HG03097 (cell line): ENCODE measurements at regions not wholly inside any gene's neighbourhood (a gene's known extent, or its start where the extent isn't known, plus 50 kb on each side); places are given as distances from the start of the nearest gene placed in this dataset.
"Not testable (repeated sequence)": the region's sequence is repeated elsewhere in the genome, so short reads cannot be mapped to it uniquely, and the experiment has no call there.

Source experiments
- ATAC-seq: cut with Tn5 transposase; IDR thresholded peaks from one replicate; pipeline ENCODE4 v1.9.1; 2021; ENCODE audit not compliant: unreplicated experiment, low FRiP score

DNA sequence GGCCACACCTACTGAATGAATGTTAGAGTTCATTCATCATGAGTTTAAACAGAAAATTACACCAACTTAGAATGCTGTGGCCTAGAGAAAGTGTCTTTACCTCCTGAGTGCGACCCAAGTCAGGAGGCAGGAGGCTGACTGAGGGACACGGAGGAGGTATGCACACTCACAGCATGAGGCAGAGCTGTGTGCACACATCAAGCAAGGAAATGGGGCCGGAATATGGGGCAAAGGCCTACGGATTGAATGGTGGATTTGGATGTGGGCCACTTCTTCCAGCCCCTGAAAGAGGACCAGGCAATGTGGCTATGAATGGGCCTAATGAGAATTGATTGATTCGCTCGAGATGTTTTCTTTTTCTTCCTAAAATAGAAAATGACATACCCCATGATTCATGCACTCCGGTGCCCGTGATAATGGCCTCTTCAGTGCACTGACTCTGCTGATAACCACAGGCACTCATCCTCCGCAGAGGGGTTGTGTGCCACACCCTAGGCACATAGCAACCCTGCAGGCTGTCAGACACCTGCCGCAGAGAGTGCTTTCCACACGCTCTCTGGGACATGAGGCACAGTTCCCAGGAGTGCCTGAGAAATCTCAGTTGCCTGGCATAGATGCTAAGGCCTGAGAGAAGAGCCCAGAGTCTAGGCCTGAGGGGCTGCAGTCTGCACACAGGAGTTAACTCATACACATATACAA, 155.5 kb downstream of the GLUL start:
- ATAC-seq = no peak

DNA sequence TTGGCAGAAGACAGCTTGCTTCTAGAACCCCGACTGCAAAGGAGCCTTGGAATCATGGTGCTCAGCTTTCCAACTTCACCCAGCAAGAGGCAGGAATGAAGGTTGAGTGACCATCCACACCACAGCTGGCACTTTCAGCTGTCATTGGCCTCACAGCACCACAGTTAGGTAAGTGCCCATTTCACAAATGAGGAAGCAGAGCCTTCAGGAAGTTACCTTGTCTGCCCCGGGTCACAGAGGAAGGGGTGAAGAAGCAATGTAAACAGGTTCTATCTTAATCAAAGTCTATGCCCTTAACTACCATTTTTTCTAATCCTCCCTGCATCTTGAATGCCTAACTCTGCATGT, 156.0 kb downstream of the GLUL start:
- ATAC-seq = no peak

DNA sequence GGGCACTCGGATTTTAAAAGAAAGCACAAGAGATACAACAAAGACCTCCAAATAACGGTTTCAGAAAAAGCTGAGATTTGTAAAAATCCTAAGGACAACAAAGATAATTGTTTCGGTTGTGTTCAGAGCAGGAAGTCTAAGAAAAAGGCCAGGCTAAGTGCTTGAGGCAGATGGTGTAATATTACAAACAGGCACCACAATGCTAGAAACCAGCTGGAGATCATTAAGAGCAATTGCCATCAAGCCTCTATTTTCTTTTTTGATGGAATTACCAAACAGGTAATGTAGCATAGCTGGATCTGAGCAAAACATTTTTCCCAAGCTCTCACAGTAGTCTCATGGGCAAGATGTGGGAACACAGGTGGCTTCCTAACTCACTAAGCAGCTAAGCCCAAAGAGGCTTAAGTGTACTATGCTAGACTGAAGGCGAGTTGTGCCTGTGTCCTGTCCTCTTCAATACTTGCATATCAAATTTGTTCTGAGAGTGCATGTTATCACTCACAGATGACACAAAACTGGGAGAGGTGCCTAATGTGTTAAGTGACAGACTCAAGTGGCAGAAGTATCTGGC, 161.6 kb downstream of the GLUL start:
- ATAC-seq = no peak

DNA sequence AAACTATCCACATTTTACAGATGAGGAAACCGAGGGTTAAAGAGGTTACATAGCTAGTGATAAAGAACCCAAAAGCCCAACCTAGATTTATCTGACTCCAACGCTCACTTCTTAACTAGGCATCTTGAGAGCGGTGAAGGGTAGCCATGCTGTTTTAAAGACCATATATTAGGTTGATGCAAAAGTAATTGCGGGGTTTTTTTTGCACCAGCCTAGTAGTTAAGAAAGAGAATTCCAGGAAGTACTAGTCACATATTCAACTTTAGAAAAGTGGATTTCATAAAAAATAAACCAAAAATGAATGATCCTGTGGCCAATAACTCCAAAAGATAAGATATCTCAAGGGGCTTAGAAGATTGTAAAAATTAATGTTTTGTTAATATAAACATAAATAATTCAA, 162.1 kb downstream of the GLUL start:
- no peak for ATAC-seq

DNA sequence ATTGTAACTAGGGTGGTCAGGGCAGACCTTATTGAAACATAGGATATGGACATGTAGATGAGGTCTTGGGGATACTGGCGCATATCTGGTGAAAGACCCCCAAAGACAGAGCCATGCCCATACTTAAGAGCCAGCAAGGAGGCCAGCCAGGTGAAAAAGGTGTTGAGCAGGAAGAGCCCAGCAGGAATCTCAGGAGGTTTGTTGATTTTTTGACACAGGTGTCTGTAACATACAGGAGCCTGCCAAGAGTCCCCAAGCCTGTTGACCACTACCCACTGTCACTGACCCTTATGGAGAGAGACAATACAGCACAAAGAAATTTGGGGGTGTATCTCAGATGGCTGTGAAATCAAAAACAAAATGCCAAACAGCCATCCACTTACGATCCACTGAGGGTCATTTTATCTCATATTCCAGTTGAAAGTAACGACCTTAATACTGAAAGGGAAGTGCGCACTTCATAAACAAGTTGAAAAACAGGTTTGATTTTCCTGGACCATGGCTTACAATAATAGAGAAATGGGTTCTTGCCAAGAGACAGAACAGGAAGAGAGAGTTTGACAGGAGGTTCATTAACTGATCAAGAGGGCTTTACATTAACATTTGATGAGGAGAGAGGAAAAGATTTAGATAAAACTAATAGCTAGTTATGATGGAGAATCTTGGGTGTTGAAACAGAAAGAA, 163.6 kb downstream of the GLUL start:
- ATAC-seq = no peak

DNA sequence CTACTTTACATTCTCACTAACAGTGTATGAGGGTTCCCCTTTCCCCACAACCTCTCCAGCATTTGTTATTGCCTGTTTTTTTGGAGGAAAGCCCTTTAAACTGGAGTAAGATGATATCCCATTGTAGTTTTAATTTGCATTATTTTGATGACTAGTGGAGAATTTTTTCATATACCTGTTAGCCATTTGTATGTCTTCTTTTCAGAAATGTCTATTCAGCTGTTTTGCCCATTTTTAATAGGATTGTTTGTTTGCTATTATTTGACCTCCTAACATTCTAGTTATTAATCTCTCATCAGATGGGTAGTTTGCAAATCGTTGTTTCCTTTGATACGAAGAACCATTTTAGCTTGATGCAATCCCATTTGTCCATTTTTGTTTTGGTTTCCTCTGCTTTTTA, 165.0 kb downstream of the GLUL start:
- ATAC-seq = no peak

DNA sequence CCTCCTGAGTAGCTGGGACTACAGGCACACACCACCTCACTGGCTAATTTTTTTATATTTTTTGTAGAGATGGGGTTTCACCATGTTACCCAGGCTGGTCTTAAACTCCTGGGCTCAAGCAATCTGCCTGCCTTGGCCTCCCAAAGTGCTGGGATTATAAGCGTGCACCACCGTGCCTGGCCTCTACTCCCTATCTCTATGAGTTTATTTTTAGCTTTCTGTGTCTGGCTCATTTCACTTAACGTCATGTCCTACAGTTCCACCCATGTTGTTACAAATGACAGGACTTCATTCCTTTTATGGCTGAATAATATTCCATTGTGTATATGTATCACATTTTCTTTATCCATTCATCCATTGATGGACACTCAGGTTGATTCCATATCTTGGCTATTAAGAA, 164.2 kb upstream of the ZNF648 start:
- not testable (repeated sequence) for ATAC-seq

DNA sequence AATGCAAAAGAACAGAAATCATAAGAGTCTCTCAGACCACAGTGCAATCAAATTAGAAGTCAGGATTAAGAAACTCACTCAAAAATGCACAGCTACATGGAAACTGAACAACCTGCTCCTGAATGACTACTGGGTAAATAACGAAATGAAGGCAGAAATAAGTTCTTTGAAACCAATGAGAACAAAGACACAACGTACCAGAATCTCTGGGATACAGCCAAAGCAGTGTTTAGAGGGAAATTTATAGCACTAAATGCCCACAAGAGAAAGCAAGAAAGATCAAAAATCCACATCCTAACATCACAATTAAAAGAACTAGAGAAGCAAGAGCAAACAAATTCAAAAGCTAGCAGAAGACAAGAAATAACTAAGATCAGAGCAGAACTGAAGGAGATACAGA, 160.5 kb upstream of the ZNF648 start:
- ATAC-seq = not testable (repeated sequence)

DNA sequence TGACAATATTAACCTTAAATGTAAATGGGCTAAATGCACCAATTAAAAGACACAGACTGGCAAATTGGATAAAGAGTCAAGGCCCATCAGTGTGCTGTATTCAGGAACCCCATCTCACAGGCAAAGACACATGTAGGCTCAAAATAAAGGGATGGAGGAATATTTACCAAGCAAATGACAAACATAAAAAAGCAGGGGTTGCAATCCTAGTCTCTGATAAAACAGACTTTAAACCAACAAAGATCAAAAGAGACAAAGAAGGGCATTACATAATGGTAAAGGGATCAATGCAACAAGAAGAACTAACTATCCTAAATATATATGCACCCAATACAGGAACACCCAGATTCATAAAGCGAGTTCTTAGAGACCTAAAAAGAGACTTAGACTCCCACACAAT, 159.9 kb upstream of the ZNF648 start:
- ATAC-seq = not testable (repeated sequence)

DNA sequence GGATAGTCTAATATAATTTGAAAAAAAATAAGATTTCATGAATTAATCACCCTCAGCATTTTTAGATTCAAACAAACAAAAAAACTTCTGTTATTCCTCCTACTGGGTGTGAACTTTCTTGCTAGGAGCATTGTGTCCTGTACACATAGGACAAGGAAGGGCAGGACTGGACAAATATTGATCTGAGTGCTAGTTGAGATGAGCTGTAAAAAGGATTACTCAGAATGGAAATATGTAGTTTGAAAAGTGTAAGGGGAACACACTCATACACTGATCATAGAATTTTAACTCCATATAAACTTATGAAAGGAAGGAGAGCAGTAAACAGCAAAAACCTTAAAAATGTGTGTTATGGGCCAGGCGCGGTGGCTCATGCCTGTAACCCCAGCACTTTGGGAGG, 156.5 kb upstream of the ZNF648 start:
- no peak for ATAC-seq

DNA sequence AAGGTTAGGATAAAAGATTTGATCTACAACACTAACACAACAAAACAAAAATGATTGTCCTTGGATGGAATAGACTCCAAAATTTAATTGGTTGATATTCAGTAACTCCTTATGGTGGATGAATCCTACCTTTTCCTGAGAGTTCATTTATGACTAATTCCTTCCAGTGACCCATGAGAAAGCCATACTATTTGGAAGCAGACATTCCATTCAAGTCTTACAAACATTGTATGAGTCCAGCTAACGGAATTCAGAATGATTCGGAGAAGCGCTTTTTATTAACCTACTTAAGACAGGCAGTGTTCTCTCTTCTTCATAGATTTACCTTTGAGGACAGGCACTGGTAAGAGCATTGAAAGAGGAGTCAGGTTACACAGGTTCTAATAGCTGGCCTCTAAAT, 155.6 kb upstream of the ZNF648 start:
- no peak for ATAC-seq

DNA sequence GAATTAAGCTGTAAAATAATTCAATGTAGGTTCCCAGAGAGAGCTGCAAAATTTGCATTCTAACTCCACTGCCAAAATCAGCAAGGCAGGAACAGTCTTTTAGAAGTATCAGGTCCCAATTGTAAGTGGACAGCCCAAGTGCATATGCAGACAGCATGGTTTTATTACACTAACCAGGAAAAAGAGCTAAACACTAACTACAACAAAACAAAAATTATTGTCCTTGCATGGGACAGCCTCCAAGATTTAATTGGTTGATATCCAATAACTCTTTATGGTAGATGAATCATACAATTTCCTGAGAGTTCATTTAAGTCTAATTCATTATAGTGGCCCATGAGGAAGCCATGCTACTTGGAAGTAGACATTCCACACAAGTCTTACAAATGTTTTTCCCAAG, 154.3 kb upstream of the ZNF648 start:
- ATAC-seq = no peak

DNA sequence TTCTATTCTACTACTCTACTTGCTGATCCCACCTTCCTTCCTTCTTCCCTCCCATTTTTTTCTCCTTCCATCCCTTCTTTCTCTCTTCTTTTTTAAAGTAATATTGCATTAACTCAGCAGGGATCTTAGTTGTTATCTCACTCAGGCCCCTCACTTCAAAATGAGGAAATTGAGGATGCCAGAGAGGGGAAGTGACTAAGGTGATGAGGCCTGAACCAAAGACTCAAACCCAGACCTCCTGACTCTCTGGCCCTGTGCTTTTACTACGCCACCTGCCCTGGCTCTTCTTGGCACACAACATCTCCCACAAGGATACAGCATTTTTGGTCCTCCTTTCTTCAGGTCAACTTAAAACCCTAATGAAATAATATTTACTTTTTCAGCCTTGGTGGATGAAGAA, 151.7 kb upstream of the ZNF648 start:
- ATAC-seq = no peak

DNA sequence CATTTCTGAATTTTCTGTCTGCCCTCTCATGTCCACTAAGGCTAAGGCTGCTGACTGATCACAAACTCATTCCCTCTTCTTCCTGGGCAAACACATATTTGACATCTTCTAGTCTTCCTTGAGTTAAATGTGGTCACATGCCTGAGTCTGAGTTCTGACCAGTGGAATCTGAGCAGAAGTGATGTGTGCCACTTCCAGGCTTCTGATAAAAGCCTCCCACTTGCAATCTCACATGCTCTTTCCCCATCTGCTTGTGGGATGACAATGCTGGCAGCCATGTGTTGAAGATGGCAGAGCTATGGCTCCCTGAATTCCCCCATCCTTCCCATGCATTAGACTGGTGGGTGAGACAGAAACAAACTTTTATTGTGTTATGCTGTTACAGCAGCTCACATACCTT, 149.9 kb upstream of the ZNF648 start:
- no peak for ATAC-seq

DNA sequence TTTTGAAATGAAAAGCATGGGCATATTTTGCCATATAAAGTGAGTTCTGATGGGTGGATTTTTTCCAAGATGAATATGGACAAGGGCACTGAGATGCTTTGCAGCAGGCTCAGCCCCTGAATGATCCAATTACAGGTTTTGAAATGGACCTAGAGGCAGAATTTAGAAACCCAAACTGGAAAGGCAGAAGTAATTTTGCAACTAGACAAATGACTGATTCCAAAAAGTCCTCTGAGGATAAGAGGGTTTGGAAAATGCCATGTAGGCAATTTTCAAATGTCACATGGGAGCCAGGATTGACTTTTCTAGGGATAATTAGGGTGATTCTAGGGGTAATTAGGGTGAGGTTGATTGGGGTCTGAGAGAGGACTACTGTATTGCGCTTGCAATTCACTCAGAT, 148.9 kb upstream of the ZNF648 start:
- ATAC-seq = no peak

DNA sequence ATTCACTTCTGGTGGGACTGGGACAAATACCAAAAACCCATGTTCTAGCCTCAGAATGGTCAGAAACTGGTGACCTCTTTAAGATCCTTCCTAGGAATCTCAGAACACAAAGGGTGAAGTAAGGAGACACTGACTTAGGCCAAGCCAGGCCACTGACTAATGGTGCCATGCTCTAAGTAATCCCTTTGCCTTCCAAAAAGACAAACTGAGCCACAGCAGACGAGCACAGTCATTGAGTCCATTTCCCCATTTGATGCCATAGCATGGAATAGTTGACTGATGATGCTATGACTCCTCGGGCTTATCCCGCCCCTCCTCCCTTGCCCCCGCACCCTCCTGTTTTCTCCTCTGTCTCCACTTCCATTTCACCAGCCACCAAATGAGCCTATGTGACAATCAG, 145.8 kb upstream of the ZNF648 start:
- ATAC-seq = no peak

DNA sequence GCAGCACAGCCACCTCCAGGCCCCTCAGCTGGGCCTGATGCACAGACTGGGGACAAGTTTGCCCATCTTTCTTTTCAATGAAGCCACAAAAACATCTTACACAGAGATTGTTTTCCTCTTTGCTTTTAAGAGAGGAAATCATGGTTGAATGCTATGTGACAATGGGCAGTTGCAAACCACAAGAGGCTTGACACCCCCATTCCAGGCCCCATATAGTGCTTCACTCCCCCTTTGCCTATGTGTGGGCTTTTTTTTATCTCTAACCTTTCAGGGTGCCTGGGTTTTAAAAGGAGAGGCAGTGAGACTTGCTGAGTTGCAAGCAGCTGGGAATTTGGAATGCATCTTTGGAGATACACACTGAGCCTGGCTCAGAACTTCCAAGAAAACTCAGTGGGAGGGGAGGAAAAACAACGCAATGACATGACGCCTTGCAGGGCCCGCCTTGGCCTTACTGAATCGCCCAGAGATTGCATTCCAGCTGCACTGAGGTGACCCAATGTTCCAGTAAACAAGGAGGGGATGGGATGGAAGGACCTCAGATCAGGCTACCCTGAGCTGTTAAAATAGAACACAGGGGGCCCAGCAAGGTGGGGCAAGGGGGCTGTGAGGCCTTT, 145.2 kb upstream of the ZNF648 start:
- no peak for ATAC-seq

DNA sequence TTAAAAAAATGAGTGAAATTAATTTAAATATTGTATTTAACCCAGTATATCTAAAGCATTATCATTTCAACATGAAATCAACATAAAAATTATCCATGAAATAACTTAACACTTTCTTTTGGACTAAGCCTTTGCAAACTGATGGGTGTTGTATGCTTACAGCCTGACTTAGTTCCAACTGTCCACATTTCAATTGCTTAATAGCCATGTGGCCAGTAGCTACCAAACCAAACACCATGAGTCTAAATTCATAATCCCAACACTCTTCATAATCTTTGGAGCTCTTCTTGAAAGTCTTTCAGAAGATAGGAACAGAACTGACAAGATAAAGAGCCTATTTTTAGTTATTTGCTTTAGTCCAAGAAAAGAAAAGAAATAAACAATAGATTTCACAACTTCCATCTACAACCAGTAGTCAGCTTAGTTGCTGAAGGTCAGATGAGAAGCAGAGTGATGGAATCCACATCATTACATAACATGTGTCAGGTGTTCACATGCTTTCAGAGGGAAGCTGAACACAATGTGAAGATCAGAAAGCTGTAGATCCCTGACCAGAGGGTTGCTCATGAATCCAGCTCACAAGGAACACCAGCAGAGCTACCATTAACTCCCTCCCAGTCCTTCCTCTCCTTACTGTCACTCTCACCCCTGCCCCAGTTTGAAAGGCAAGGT, 144.0 kb upstream of the ZNF648 start:
- no peak for ATAC-seq

DNA sequence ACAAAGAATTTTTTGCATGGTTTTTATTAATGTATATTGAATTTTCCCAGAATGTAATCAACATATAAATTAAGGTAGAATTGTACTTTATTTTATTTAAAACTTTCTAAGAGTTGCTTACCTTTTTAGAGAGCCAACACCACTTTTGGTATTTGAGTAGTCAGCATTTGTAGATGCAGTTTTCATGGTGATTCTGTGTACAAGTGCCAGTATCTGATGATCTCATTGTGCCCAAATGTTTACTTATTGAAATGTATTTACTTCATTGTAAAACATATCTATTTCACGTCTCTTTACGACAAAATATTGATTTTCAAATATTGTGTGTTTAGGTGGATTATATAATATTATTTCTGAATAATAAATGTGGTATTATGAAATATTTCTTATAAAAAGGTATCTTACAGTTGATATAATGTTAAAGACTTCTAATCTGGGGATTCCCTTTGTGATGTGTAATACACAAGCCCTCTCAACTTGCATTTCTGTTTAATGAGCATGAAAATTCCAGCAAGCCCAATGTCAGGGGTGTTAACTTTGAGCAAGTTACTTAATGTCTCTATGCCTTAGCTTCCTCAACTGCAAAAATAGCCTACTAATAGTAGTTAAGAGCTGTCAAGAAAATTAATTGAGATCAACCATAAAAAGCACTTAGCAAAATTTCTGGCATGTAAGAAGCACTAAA, 141.8 kb upstream of the ZNF648 start:
- ATAC-seq = no peak

DNA sequence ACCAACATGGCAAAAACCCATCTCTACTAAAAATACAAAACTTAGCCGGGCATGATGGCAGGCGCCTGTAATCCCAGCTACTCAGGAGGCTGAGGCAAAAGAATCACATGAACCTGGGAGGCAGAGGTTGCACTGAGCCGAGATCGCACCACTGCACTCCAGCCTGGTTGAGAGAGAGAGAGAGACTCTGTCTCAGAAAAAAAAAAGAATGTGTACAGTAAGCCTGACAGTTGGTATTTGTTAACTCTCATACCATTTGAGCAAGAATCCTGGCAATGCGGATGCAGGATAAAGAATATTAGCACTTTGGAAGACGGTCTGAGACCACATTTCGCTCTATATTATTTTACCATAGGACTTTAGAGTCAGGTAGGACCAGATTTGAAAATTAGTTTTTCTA, 140.0 kb upstream of the ZNF648 start:
- ATAC-seq = not testable (repeated sequence)
